Stimulated activated naive CD8-positive, alpha-beta T cell treated with anti-CD3 and anti-CD28 coated beads, Interleukin-15, Interleukin-2, amounts not matched to agents 100 ng/mL and 50 ng/mL, for 24 hours (primary cell): ENCODE measurements at regions not wholly inside any gene's neighbourhood (a gene's known extent, or its start where the extent isn't known, plus 50 kb on each side); places are given as distances from the start of the nearest gene placed in this dataset.
"Not testable (repeated sequence)": the region's sequence is repeated elsewhere in the genome, so short reads cannot be mapped to it uniquely, and the experiment has no call there.

Experiments
- H3K27ac Mint-ChIP-seq: one replicate; pipeline ENCODE4 v1.8.0; 2021; ENCODE audit warnings: mild to moderate bottlenecking, mixed read lengths
- H3K27me3 Mint-ChIP-seq: one replicate; pipeline ENCODE4 v1.8.0; 2021; ENCODE audit warnings: mixed read lengths
- H3K36me3 Mint-ChIP-seq: one replicate; pipeline ENCODE4 v1.8.0; 2021; ENCODE audit warnings: low read depth, mixed read lengths
- H3K4me1 Mint-ChIP-seq: one replicate; pipeline ENCODE4 v1.8.0; 2021; ENCODE audit warnings: low read depth, mixed read lengths
- H3K4me3 Mint-ChIP-seq: one replicate; pipeline ENCODE4 v1.8.0; 2021; ENCODE audit warnings: mild to moderate bottlenecking, mixed read lengths
- H3K9me3 Mint-ChIP-seq: one replicate; pipeline ENCODE4 v1.8.0; 2021; ENCODE audit warnings: mixed read lengths

- Mint-ChIP-seq H3K9me3 (peaks cover 15% of the 10 kb centered on the region), H3K4me1 (peaks cover 18% of the 10 kb centered on the region), H3K27ac (peak overlapping the region; percentile 27), H3K36me3 (peaks cover 9% of the 10 kb centered on the region), H3K27me3 (no peaks in the 10 kb centered on the region), H3K4me3 (peak overlapping the region; percentile 40)
Measured at GRCh38 chr7:157477550-157478212, 140.9 kb downstream of the DNAJB6 start.

GRCh38 chr7:157478611-157479010 is 141.8 kb downstream of the DNAJB6 start:
- not testable (repeated sequence) for H3K9me3 Mint-ChIP-seq, H3K36me3 Mint-ChIP-seq, H3K4me3 Mint-ChIP-seq, H3K27ac Mint-ChIP-seq, H3K27me3 Mint-ChIP-seq
- H3K4me1 Mint-ChIP-seq: peaks cover 18% of the 10 kb centered on the region

- no peaks in the 10 kb centered on the region for H3K27me3 Mint-ChIP-seq
- H3K4me1 Mint-ChIP-seq: peaks cover 18% of the 10 kb centered on the region
- no peak overlapping the region for H3K4me3 Mint-ChIP-seq
- peaks cover 3% of the 10 kb centered on the region for H3K36me3 Mint-ChIP-seq
- peaks cover 5% of the 10 kb centered on the region for H3K9me3 Mint-ChIP-seq
- H3K27ac Mint-ChIP-seq: no peak overlapping the region
Measured at GRCh38 chr7:157479326-157479725, 142.5 kb downstream of the DNAJB6 start.

GRCh38 chr7:157480371-157481050 is 143.7 kb downstream of the DNAJB6 start:
- Mint-ChIP-seq H3K9me3 (no peaks in the 10 kb centered on the region), H3K4me3 (no peak overlapping the region), H3K27ac (no peak overlapping the region), H3K36me3 (no peaks in the 10 kb centered on the region), H3K27me3 (no peaks in the 10 kb centered on the region), H3K4me1 (peaks cover 18% of the 10 kb centered on the region)

- Mint-ChIP-seq H3K9me3 (no peaks in the 10 kb centered on the region), H3K27me3 (no peaks in the 10 kb centered on the region), H3K27ac (no peak overlapping the region), H3K36me3 (no peaks in the 10 kb centered on the region), H3K4me3 (no peak overlapping the region), H3K4me1 (peaks cover 18% of the 10 kb centered on the region)
Measured at GRCh38 chr7:157481389-157481788, 144.6 kb downstream of the DNAJB6 start.

- no peak overlapping the region for H3K27ac Mint-ChIP-seq
- no peak overlapping the region for H3K4me3 Mint-ChIP-seq
- H3K36me3 Mint-ChIP-seq: no peaks in the 10 kb centered on the region
- H3K27me3 Mint-ChIP-seq: no peaks in the 10 kb centered on the region
- H3K4me1 Mint-ChIP-seq: peaks cover 18% of the 10 kb centered on the region
- H3K9me3 Mint-ChIP-seq: no peaks in the 10 kb centered on the region
Measured at GRCh38 chr7:157482025-157482424, 145.2 kb downstream of the DNAJB6 start.

- Mint-ChIP-seq H3K27ac (no peak overlapping the region), H3K9me3 (no peaks in the 10 kb centered on the region), H3K36me3 (no peaks in the 10 kb centered on the region), H3K4me1 (peaks cover 18% of the 10 kb centered on the region), H3K27me3 (no peaks in the 10 kb centered on the region), H3K4me3 (no peak overlapping the region)
Measured at GRCh38 chr7:157482517-157483087, 145.8 kb downstream of the DNAJB6 start.

- H3K9me3 Mint-ChIP-seq: no peaks in the 10 kb centered on the region
- H3K36me3 Mint-ChIP-seq: no peaks in the 10 kb centered on the region
- no peaks in the 10 kb centered on the region for H3K27me3 Mint-ChIP-seq
- H3K4me1 Mint-ChIP-seq: peaks cover 9% of the 10 kb centered on the region
- H3K4me3 Mint-ChIP-seq: no peak overlapping the region
- peak overlapping the region; percentile 11 for H3K27ac Mint-ChIP-seq
Measured at GRCh38 chr7:157483515-157483914, 146.7 kb downstream of the DNAJB6 start.

- no peak overlapping the region for H3K27ac Mint-ChIP-seq
- H3K27me3 Mint-ChIP-seq: no peaks in the 10 kb centered on the region
- H3K36me3 Mint-ChIP-seq: no peaks in the 10 kb centered on the region
- H3K4me1 Mint-ChIP-seq: peaks cover 7% of the 10 kb centered on the region
- H3K9me3 Mint-ChIP-seq: no peaks in the 10 kb centered on the region
- no peak overlapping the region for H3K4me3 Mint-ChIP-seq
Measured at GRCh38 chr7:157483971-157484410, 147.2 kb downstream of the DNAJB6 start.

GRCh38 chr7:157484411-157485081 is 147.7 kb downstream of the DNAJB6 start:
- no peak overlapping the region for H3K4me3 Mint-ChIP-seq
- H3K36me3 Mint-ChIP-seq: no peaks in the 10 kb centered on the region
- H3K4me1 Mint-ChIP-seq: peaks cover 6% of the 10 kb centered on the region
- H3K9me3 Mint-ChIP-seq: no peaks in the 10 kb centered on the region
- H3K27me3 Mint-ChIP-seq: no peaks in the 10 kb centered on the region
- no peak overlapping the region for H3K27ac Mint-ChIP-seq

GRCh38 chr7:157485361-157485831 is 148.6 kb downstream of the DNAJB6 start:
- no peak overlapping the region for H3K4me3 Mint-ChIP-seq
- H3K36me3 Mint-ChIP-seq: no peaks in the 10 kb centered on the region

GRCh38 chr7:157486007-157486755 is 149.4 kb downstream of the DNAJB6 start:
- Mint-ChIP-seq H3K27ac (no peak overlapping the region), H3K9me3 (peaks cover 2% of the 10 kb centered on the region), H3K27me3 (no peaks in the 10 kb centered on the region), H3K4me1 (peaks cover 21% of the 10 kb centered on the region), H3K4me3 (no peak overlapping the region), H3K36me3 (no peaks in the 10 kb centered on the region)

More at GRCh38 chr7:157485361-157485831, 148.6 kb downstream of the DNAJB6 start:
- H3K27ac Mint-ChIP-seq: no peak overlapping the region
- peaks cover 14% of the 10 kb centered on the region for H3K4me1 Mint-ChIP-seq
- no peaks in the 10 kb centered on the region for H3K9me3 Mint-ChIP-seq
- no peaks in the 10 kb centered on the region for H3K27me3 Mint-ChIP-seq

GRCh38 chr7:157487046-157487770 is 150.4 kb downstream of the DNAJB6 start:
- Mint-ChIP-seq H3K4me1 (peaks cover 28% of the 10 kb centered on the region), H3K27me3 (peaks cover under 1% of the 10 kb centered on the region), H3K27ac (no peak overlapping the region), H3K9me3 (peaks cover 8% of the 10 kb centered on the region), H3K4me3 (no peak overlapping the region), H3K36me3 (peaks cover 4% of the 10 kb centered on the region)

GRCh38 chr7:157488281-157488680 is 151.5 kb downstream of the DNAJB6 start:
- H3K27ac Mint-ChIP-seq: no peak overlapping the region
- peaks cover 10% of the 10 kb centered on the region for H3K9me3 Mint-ChIP-seq

More at GRCh38 chr7:157488281-157488680, 151.5 kb downstream of the DNAJB6 start:
- Mint-ChIP-seq H3K4me1 (peaks cover 39% of the 10 kb centered on the region), H3K4me3 (no peak overlapping the region), H3K36me3 (peaks cover 8% of the 10 kb centered on the region), H3K27me3 (peaks cover 12% of the 10 kb centered on the region)
